Gastroesophageal sphincter (tissue), 3 donors: ENCODE measurements at regions not wholly inside any gene's neighbourhood (a gene's known extent, or its start where the extent isn't known, plus 50 kb on each side); places are given as distances from the start of the nearest gene placed in this dataset.

Source experiments
- EP300 ChIP-seq: sonication (generic); formaldehyde crosslinking; IDR thresholded peaks from one replicate; pipeline ENCODE4 v1.6.1; 2017; ENCODE audit warnings: antibody characterized with exemption, mild to moderate bottlenecking
- POLR2A ChIP-seq, 2 donors: fragments of 450-650 bp; IDR thresholded peaks; one replicate each; pipeline ENCODE4 v1.6.1; 2017; ENCODE audit warnings: antibody characterized with exemption in 2 of 2, mild to moderate bottlenecking in 2 of 2, moderate library complexity in 1 of 2
- TF ChIP-seq, protein P1 (sequence below), 4 experiments: fragments of 200-600 bp in 2 of 4; fragments of 450-650 bp in 2 of 4; sonication (generic) in 1 of 4; IDR thresholded peaks; one replicate each; pipeline ENCODE4 v1.5.1; 2017 to 2019; ENCODE audit warnings: antibody characterized with exemption in 4 of 4, mild to moderate bottlenecking in 2 of 4, moderate library complexity in 2 of 4

DNA sequence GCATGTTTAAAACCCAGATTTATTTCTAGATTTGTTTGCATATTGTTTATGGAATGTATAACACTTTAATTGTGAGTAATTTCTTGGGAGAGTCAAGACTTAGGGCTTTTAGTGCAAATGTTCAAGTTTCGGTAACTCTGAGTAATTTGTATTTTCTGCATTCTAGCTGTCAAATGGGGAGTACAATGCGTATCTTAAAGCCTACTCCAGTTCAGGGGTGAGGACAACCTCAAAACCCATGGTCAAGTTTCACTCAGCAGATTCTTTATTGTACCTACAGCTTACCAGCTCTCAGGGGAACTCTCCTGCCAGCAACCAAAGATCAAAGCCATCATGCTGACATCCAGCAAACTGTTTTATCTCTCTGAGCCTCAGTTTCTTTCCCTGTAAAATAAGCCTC, 458.6 kb upstream of the JARID2 start:
- TF ChIP-seq EP300, result no peak
- TF ChIP-seq, protein P1, sequence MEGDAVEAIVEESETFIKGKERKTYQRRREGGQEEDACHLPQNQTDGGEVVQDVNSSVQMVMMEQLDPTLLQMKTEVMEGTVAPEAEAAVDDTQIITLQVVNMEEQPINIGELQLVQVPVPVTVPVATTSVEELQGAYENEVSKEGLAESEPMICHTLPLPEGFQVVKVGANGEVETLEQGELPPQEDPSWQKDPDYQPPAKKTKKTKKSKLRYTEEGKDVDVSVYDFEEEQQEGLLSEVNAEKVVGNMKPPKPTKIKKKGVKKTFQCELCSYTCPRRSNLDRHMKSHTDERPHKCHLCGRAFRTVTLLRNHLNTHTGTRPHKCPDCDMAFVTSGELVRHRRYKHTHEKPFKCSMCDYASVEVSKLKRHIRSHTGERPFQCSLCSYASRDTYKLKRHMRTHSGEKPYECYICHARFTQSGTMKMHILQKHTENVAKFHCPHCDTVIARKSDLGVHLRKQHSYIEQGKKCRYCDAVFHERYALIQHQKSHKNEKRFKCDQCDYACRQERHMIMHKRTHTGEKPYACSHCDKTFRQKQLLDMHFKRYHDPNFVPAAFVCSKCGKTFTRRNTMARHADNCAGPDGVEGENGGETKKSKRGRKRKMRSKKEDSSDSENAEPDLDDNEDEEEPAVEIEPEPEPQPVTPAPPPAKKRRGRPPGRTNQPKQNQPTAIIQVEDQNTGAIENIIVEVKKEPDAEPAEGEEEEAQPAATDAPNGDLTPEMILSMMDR (IDR thresholded peaks at IDR 0.05), result no peak
- TF ChIP-seq POLR2A (IDR thresholded peaks at IDR 0.05), result no peak
